ENCODE measurements at regions not wholly inside any gene's neighbourhood (a gene's known extent, or its start where the extent isn't known, plus 50 kb on each side); places are given as distances from the start of the nearest gene placed in this dataset.

GRCh38 chr7:89517815-89518214, 636.5 kb upstream of the STEAP1 start:
- TF ChIP-seq MAZ (CRISPR knock-in tag; conservative IDR thresholded peaks at IDR 0.05 in 1 of 2, IDR thresholded peaks at IDR 0.05 in 1 of 2) (no peak), JUND (IDR thresholded peaks at IDR 0.05; ENCODE audit: borderline replicate concordance, low read depth, low read length) (no peak), JUND (tag; IDR thresholded peaks at IDR 0.05; ENCODE audit: borderline replicate concordance, low read depth, low read length) (no peak), HCFC1 (IDR thresholded peaks at IDR 0.05; ENCODE audit: low read depth, low read length) (no peak), POLR2A (conservative IDR thresholded peaks at IDR 0.05) (no peak), ZBTB43 (CRISPR knock-in tag; IDR thresholded peaks at IDR 0.05) (no peak), ZNF398 (CRISPR knock-in tag; IDR thresholded peaks at IDR 0.05) (no peak), PKNOX1 (IDR thresholded peaks at IDR 0.05) (no peak), CTCF (IDR thresholded peaks at IDR 0.05 in 2 of 3, conservative IDR thresholded peaks at IDR 0.05 in 1 of 3; ENCODE audit: insufficient read depth in 2 of 3, low read depth in 1 of 3, low read length in 3 of 3) (no peak), TSC22D4 (tag; IDR thresholded peaks at IDR 0.05) (no peak), FOSL1 (tag; conservative IDR thresholded peaks at IDR 0.05) (no peak)

Data from K562 (cell line).